Right renal cortex interstitium (tissue), 3 donors: ENCODE measurements at regions not wholly inside any gene's neighbourhood (a gene's known extent, or its start where the extent isn't known, plus 50 kb on each side); places are given as distances from the start of the nearest gene placed in this dataset.

Source experiments
- DNase-seq, 3 donors: peaks; one replicate each; pipeline ENCODE4 v3.0.0-alpha.2; 2013; ENCODE audit warnings: low read depth in 3 of 3, low spot score in 2 of 3

GRCh38 chr12:27179400-27180214 lies 64.5 kb upstream of the STK38L start:
- no peak for DNase-seq

- no peak for DNase-seq
Measured at GRCh38 chr12:27180906-27181505, 63.1 kb upstream of the STK38L start.

GRCh38 chr12:27183342-27183741 lies 60.7 kb upstream of the STK38L start:
- no peak for DNase-seq

GRCh38 chr12:27185234-27186021 lies 58.7 kb upstream of the STK38L start:
- DNase-seq = no peak

GRCh38 chr12:27186022-27186839 lies 57.9 kb upstream of the STK38L start:
- no peak for DNase-seq

- DNase-seq = no peak
Measured at GRCh38 chr12:27187697-27188096, 56.4 kb upstream of the STK38L start.

GRCh38 chr12:27190761-27191160 lies 53.3 kb upstream of the STK38L start:
- DNase-seq = no peak

GRCh38 chr12:27191531-27191930 lies 52.6 kb upstream of the STK38L start:
- DNase-seq = no peak

- DNase-seq = no peak
Measured at GRCh38 chr12:27192118-27192802, 51.8 kb upstream of the STK38L start.

GRCh38 chr12:27193106-27193505 lies 51.0 kb upstream of the STK38L start:
- no peak for DNase-seq

GRCh38 chr12:27193854-27194544 lies 50.1 kb upstream of the STK38L start:
- DNase-seq = no peak
